ENCODE measurements at regions not wholly inside any gene's neighbourhood (a gene's known extent, or its start where the extent isn't known, plus 50 kb on each side); places are given as distances from the start of the nearest gene placed in this dataset.

DNA sequence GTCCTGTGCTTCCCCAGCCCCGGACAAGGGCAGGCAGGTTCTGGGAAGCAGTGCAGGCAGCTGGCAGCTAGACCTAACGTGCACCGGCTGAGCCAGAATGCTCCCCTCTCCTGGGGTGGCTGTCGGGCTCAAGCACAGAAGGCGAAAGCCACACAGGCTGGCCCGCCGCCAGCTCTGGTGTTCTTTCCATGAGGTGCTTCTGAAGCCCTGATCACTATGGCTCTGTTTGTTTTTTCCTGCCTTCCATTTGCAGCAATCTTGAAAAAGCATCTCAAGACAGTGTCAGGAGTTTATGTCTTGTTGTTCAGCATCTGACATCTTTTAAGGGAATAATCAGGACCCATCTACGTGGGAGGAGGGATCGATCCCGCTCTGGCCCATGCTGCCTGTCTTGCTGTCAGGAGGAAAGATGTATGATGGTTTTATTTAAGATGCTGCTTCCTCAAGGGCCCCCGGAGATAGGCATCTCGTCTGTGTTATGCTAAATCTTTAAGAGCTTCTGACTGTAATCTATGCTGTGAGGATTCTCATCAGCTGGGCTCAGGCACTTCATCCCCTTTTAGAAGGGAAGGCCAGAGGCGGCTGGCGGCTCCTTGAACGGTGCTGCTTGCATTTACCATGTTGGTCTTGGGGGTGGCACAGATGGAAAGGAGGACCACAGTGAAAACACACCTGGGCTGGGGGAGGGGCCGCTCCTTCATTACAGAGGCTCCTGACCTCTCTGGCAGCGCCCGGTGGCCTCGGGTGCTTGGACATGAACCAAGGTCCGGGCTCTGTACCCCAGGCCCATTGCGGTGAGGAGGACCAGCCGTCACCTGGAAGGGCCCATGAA, 118.5 kb upstream of the HDAC4 start:
- H3K27me3 Mint-ChIP-seq (ENCODE audit: low read depth): no peaks in the 10 kb centered on the region
- H3K4me1 Mint-ChIP-seq (ENCODE audit: low read depth): no peaks in the 10 kb centered on the region
- H3K36me3 Mint-ChIP-seq (ENCODE audit: low read depth): no peaks in the 10 kb centered on the region
- H3K4me3 Mint-ChIP-seq (ENCODE audit: low read depth): no peak overlapping the region
- intact Hi-C loops (cut with micrococcal nuclease): no loop called here
- no peak for DNase-seq (ENCODE audit: low spot score)
- no peaks in the 10 kb centered on the region for H3K9me3 Mint-ChIP-seq
- no peak overlapping the region for H3K27ac Mint-ChIP-seq

DNA sequence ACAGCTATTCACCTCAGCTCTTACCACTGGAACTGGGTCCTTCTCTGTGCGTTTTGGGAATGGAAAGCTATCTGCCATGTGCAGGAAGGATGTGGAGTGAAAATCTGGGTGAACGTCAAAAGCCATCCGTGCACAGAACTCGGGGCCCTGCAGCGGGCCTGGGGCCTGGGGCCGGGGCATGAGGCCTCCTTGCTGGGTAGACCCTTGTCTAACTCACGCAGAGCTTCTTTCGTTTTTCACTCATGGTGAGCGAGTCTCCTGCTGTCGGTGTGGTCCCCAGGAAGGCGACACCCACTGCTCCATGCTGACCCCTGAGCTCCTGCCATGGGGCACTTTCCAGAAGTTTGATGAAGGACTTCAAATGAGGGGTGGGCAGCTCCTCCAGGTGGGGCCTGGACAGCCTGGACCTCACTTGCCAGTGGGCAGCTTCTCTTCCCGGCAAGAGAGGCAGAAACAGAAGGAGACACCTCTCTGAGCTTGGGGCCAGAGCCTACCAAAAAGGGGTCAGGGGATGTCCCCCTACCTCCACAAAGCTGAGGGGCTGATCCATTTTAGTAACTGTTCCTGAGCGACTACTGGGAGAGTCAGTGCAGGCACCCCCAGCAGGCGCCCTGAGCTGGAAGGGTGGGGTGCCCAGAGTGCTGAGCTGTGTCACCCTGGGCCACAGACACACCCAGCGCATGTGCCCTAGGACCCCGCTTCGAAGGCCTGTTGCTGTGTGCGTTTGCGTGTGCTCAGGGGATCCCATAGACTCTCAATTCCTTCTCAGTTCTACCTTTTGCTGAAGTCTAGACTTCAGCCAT, 117.7 kb upstream of the HDAC4 start:
- Mint-ChIP-seq H3K27me3 (ENCODE audit: low read depth) (no peaks in the 10 kb centered on the region), H3K4me3 (ENCODE audit: low read depth) (no peak overlapping the region), H3K4me1 (ENCODE audit: low read depth) (no peaks in the 10 kb centered on the region), H3K27ac (no peak overlapping the region), H3K9me3 (no peaks in the 10 kb centered on the region), H3K36me3 (ENCODE audit: low read depth) (no peaks in the 10 kb centered on the region)
- intact Hi-C loops (cut with micrococcal nuclease): no loop called here
- no peak for DNase-seq (ENCODE audit: low spot score)

DNA sequence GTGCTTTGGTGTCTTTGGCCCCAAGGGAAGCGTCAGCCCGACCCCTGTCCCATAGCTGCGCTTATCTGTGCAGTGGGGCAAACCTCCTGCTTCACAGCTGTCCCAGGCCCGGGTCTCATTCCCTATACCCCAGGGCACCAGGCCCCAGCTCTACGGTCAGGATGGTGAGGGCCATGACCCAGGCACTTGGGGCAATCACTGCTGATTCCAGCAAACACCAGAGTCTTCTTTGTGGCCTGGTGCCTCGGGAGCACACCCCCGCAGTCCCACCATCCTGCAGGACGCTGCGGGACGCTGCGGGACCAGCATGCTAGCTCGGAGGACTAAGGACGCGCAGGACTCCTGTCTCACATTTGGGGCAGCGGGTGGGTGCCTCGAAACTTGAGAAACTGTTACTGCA, 116.9 kb upstream of the HDAC4 start:
- no peak for DNase-seq (ENCODE audit: low spot score)
- H3K4me3 Mint-ChIP-seq (ENCODE audit: low read depth): no peak overlapping the region
- intact Hi-C loops (cut with micrococcal nuclease): no loop called here
- no peaks in the 10 kb centered on the region for H3K9me3 Mint-ChIP-seq
- H3K36me3 Mint-ChIP-seq (ENCODE audit: low read depth): no peaks in the 10 kb centered on the region
- H3K27ac Mint-ChIP-seq: no peak overlapping the region
- H3K4me1 Mint-ChIP-seq (ENCODE audit: low read depth): no peaks in the 10 kb centered on the region
- H3K27me3 Mint-ChIP-seq (ENCODE audit: low read depth): no peaks in the 10 kb centered on the region

DNA sequence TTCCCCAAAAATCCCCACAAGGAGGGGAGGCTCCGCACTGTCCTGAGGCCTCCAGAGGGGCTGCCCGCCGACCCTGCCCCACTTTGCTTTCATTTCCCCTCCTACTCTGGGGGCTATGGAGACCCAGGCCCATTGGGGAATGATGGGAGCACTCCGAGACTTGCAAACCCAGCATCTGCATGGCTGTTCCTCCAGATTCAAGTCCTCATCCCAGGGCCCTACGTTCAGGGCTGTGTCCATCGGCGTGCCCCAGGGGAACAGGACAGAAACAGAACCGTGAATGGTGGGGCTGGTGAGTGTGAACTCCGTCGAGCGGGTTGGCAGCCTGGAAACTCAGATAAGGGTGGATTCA, 116.1 kb upstream of the HDAC4 start:
- Mint-ChIP-seq H3K27me3 (ENCODE audit: low read depth) (no peaks in the 10 kb centered on the region), H3K27ac (no peak overlapping the region), H3K4me1 (ENCODE audit: low read depth) (no peaks in the 10 kb centered on the region), H3K9me3 (no peaks in the 10 kb centered on the region), H3K36me3 (ENCODE audit: low read depth) (no peaks in the 10 kb centered on the region), H3K4me3 (ENCODE audit: low read depth) (no peak overlapping the region)
- no peak for DNase-seq (ENCODE audit: low spot score)
- intact Hi-C loops (cut with micrococcal nuclease): no loop called here

DNA sequence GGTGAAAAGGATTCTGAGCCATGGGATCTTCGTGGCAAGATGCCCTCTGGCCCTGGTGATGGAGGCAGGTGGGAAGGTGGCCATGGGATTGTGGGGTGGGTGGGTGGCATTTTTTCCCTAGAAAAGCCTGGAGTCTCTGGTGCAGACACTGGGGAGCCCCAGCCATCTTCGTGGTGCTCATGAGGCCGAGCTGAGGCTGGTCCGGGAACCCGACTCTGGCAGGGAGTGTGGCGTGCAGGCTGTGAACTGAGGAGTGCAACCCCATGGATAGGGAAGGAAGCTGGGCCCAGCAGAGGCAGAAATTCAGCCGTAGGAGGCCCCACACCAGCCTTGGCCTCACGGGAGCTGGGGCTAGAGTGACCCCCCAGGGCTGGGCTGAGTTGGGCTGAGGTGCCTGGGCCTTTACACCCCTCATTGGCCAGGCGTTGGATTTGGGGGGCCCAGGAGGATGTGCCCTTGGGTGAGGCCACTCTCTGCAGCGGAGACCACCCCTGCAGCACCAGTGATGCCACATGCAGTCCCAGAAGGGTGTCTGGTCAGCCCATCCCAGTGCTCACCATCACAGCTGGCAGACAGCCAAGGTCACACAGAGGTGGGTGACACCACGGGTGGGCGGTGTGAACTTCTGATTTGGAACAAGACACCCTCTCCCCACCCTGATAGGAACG, 115.6 kb upstream of the HDAC4 start:
- no peaks in the 10 kb centered on the region for H3K9me3 Mint-ChIP-seq
- no peak overlapping the region for H3K4me3 Mint-ChIP-seq (ENCODE audit: low read depth)
- DNase-seq (ENCODE audit: low spot score): no peak
- H3K4me1 Mint-ChIP-seq (ENCODE audit: low read depth): no peaks in the 10 kb centered on the region
- no peaks in the 10 kb centered on the region for H3K36me3 Mint-ChIP-seq (ENCODE audit: low read depth)
- no peaks in the 10 kb centered on the region for H3K27me3 Mint-ChIP-seq (ENCODE audit: low read depth)
- intact Hi-C loops (cut with micrococcal nuclease): no loop called here
- H3K27ac Mint-ChIP-seq: no peak overlapping the region

DNA sequence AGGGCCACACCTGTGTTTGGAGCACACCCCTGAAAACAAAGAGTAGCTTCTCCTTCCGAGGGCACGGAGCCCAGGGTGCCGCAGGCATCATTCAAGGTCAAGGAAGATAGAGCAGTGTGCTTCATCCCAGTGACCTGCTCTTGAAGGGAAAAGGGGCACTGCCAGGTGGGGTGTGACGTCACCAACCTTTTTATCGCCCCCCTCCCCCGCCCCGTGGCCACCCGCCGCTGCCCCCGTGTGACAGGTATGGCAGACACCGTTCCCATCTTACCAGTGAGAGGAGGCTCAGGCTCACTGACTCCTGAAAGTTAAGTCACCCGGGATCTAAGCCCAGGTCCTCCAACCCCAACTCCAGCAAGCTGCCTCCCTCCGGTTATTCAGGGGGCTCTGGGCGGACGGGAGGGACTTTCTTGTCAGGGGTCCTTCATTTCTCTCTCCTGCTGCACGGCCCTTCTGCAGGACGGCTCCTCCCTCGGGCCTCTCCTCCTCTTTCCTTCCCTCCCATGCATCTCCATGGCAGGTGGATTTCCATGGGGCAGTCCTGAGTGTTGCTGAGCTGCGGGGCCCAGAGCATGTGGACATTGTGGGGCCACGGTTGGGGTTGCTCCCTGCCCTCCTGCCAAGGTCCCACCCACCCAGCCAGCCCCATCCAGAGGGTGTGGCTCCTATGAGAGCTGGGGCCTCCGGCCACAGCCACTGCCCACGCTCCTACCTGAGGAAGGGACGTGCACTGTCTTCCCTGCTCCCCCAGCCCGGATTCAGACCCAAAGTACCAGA, 114.1 kb upstream of the HDAC4 start:
- intact Hi-C loops (cut with micrococcal nuclease): no loop called here
- Mint-ChIP-seq H3K4me1 (ENCODE audit: low read depth) (no peaks in the 10 kb centered on the region), H3K9me3 (no peaks in the 10 kb centered on the region), H3K36me3 (ENCODE audit: low read depth) (no peaks in the 10 kb centered on the region), H3K4me3 (ENCODE audit: low read depth) (no peak overlapping the region), H3K27me3 (ENCODE audit: low read depth) (no peaks in the 10 kb centered on the region), H3K27ac (no peak overlapping the region)
- no peak for DNase-seq (ENCODE audit: low spot score)

DNA sequence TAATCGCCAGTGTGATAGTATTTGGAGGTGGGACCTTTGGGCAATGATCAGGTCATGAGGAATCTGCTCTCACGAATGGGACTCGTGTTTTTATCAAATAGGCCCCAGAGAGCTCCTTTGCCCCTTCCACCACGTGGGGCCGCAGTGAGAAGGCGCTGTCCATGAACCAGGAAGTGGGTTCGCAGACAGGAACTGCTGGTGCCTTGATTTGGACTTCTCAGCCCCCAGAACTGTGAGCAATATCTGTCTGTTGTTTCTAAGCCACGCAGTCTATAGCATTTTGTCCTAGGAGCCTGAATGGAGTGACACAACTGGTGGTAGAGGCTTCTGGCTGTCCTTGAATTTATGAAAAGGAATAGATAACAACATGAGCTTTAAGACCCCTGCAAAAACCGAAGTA, 111.2 kb upstream of the HDAC4 start:
- H3K9me3 Mint-ChIP-seq: no peaks in the 10 kb centered on the region
- H3K4me1 Mint-ChIP-seq (ENCODE audit: low read depth): no peaks in the 10 kb centered on the region
- H3K4me3 Mint-ChIP-seq (ENCODE audit: low read depth): no peak overlapping the region
- no peak for DNase-seq (ENCODE audit: low spot score)
- no peaks in the 10 kb centered on the region for H3K36me3 Mint-ChIP-seq (ENCODE audit: low read depth)
- intact Hi-C loops (cut with micrococcal nuclease): no loop called here
- H3K27me3 Mint-ChIP-seq (ENCODE audit: low read depth): no peaks in the 10 kb centered on the region
- H3K27ac Mint-ChIP-seq: no peak overlapping the region

DNA sequence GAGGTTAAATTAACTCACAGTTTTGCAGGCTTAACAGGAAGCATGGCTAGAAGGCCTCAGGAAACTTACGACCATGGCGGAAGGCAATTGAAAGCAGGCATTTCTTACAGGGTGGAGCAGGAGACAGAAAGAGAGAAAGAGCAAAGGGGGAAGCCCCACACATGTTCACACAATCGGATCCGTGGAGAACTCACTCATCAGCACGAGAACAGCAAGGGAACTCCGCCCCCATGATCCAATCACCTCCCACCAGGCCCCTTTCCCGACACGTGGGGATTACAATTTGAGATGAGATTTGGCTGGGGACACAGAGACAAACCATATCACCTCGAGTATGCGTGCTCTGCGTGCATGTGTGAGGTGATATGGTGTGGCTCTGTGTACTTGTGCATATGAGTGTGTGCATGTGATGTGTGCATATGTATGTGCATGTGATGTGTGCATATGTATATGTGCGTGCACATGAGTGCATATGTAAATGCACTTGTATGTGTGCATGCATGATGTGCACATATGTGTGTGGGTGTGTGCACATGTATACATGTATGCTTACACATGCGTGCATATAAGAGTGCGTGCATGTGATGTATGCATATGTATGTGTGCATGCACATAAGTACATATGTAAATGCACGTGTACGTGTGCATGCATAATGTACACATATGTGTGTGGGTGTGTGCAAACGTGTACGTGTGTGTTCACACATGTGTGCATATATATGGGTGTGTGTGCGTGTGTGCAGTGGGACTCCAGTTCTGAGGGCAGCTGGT, 108.7 kb upstream of the HDAC4 start:
- no peak for DNase-seq (ENCODE audit: low spot score)
- Mint-ChIP-seq H3K4me3 (ENCODE audit: low read depth) (no peak overlapping the region), H3K27me3 (ENCODE audit: low read depth) (no peaks in the 10 kb centered on the region), H3K36me3 (ENCODE audit: low read depth) (no peaks in the 10 kb centered on the region), H3K4me1 (ENCODE audit: low read depth) (no peaks in the 10 kb centered on the region), H3K9me3 (no peaks in the 10 kb centered on the region), H3K27ac (no peak overlapping the region)
- intact Hi-C loops (cut with micrococcal nuclease): no loop called here

DNA sequence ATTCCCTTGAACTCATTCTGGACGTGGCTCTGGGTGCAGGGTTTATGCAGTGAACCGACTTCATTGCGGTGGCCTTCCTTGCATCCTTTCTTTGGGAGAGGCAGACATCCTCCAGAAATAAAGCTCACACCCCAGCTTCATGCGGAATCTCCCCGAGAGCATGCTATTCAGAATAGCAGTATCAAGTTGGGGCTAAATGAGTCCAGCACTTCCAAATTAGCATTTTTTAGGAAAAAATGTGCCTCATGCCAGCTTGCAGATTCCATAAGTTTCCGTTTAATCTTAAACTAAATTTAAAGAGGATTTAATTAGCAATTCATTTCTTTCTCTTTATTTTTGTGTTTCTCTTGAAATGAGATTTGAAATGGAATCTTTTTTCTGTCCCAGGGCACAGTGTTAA, 107.4 kb upstream of the HDAC4 start:
- H3K27me3 Mint-ChIP-seq (ENCODE audit: low read depth): no peaks in the 10 kb centered on the region
- no peaks in the 10 kb centered on the region for H3K4me1 Mint-ChIP-seq (ENCODE audit: low read depth)
- intact Hi-C loops (cut with micrococcal nuclease): no loop called here
- H3K9me3 Mint-ChIP-seq: no peaks in the 10 kb centered on the region
- H3K27ac Mint-ChIP-seq: no peak overlapping the region
- no peaks in the 10 kb centered on the region for H3K36me3 Mint-ChIP-seq (ENCODE audit: low read depth)
- no peak overlapping the region for H3K4me3 Mint-ChIP-seq (ENCODE audit: low read depth)
- DNase-seq (ENCODE audit: low spot score): no peak

DNA sequence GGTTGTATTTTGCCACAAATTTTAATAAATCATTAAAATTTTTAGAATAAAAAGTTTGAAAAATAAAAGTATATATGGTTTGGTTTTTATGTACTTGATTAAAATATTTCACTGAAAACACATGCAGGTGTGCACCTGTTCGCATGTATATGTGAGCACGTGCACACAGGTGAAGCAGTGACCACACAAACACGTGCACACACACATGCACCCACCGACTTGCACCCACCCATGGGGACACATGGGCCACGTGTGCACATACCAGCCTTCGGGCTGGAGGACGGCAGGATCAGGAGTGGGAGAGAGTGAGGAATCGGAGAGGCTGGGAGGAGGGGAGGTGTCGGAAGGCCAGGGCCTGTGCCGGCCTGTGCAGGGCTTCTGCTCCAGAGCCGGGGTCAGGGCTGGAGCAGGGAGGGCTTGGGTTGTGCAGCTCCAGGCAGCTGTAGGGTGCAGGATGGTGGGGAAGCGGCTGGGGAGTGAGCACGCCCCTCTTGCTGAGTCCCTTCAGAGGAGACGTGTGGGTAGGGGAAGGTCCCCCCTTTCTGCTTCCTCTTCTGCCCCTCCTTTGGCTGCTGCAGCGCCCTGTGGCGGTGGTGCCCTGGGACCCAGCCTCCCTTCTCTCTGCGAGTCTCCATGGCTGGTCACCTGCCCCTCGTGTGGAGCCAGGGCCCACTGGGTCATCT, 106.9 kb upstream of the HDAC4 start:
- H3K36me3 Mint-ChIP-seq (ENCODE audit: low read depth): no peaks in the 10 kb centered on the region
- H3K4me1 Mint-ChIP-seq (ENCODE audit: low read depth): no peaks in the 10 kb centered on the region

DNA sequence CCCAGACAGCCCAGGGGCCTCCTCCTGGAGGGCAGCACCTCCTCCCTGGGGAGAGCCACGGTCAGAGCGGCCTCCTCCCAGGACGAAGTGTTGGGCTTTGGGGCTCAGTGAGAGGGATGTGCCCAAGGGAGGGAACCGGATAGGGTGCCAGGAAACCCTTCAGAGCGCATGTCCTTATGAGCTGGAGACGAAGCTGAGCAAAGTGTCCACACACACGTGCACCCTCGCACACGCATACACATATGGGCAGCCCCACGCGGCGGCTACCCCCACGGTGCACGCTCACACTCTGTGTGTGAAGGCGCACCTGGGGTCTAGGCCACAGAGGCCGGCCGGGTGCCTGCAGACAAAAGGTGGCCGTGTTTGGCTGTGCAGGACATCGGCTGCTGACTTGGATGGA, 106.1 kb upstream of the HDAC4 start:
- no peak for DNase-seq (ENCODE audit: low spot score)
- intact Hi-C loops (cut with micrococcal nuclease): no loop called here
- Mint-ChIP-seq H3K27ac (no peak overlapping the region), H3K4me1 (ENCODE audit: low read depth) (no peaks in the 10 kb centered on the region), H3K9me3 (no peaks in the 10 kb centered on the region), H3K4me3 (ENCODE audit: low read depth) (no peak overlapping the region), H3K27me3 (ENCODE audit: low read depth) (no peaks in the 10 kb centered on the region), H3K36me3 (ENCODE audit: low read depth) (no peaks in the 10 kb centered on the region)

More for the DNA sequence above, 106.9 kb upstream of the HDAC4 start:
- intact Hi-C loops (cut with micrococcal nuclease): no loop called here
- no peak overlapping the region for H3K27ac Mint-ChIP-seq
- no peaks in the 10 kb centered on the region for H3K9me3 Mint-ChIP-seq
- no peak overlapping the region for H3K4me3 Mint-ChIP-seq (ENCODE audit: low read depth)
- DNase-seq (ENCODE audit: low spot score): no peak
- H3K27me3 Mint-ChIP-seq (ENCODE audit: low read depth): no peaks in the 10 kb centered on the region
